ENCODE measurements at regions not wholly inside any gene's neighbourhood (a gene's known extent, or its start where the extent isn't known, plus 50 kb on each side); places are given as distances from the start of the nearest gene placed in this dataset.

GRCh38 chr21:16502273-16502672 lies 772.5 kb downstream of the USP25 start (continued):
- TF ChIP-seq ETS1 (IDR thresholded peaks at IDR 0.05): no peak
- TF ChIP-seq EZH2phosphoT487 (IDR thresholded peaks at IDR 0.05; ENCODE audit: unreplicated experiment): no peak
- no peak for TF ChIP-seq POLR2AphosphoS5 (IDR thresholded peaks at IDR 0.05; ENCODE audit: low read depth)
- no peak for TF ChIP-seq JUNB (IDR thresholded peaks at IDR 0.05; ENCODE audit: unreplicated experiment)
- no peak for TF ChIP-seq NANOG (IDR thresholded peaks at IDR 0.05; ENCODE audit: borderline replicate concordance)

- Mint-ChIP-seq H3K9me3 (no peaks in the 10 kb centered on the region), H3K27ac (no peak overlapping the region), H3K4me3 (no peak overlapping the region), H3K36me3 (ENCODE audit: low read depth) (no peaks in the 10 kb centered on the region), H3K27me3 (ENCODE audit: insufficient read depth, low read depth, poor library complexity) (no peaks in the 10 kb centered on the region), H3K4me1 (no peaks in the 10 kb centered on the region)
- H3K4me2 ChIP-seq: no peak overlapping the region
- H3K4me1 ChIP-seq (ENCODE audit: insufficient read depth): no peaks in the 10 kb centered on the region
- H3K36me3 ChIP-seq (ENCODE audit: insufficient read depth): no peaks in the 10 kb centered on the region
- TF ChIP-seq, protein P1, sequence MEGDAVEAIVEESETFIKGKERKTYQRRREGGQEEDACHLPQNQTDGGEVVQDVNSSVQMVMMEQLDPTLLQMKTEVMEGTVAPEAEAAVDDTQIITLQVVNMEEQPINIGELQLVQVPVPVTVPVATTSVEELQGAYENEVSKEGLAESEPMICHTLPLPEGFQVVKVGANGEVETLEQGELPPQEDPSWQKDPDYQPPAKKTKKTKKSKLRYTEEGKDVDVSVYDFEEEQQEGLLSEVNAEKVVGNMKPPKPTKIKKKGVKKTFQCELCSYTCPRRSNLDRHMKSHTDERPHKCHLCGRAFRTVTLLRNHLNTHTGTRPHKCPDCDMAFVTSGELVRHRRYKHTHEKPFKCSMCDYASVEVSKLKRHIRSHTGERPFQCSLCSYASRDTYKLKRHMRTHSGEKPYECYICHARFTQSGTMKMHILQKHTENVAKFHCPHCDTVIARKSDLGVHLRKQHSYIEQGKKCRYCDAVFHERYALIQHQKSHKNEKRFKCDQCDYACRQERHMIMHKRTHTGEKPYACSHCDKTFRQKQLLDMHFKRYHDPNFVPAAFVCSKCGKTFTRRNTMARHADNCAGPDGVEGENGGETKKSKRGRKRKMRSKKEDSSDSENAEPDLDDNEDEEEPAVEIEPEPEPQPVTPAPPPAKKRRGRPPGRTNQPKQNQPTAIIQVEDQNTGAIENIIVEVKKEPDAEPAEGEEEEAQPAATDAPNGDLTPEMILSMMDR (conservative IDR thresholded peaks at IDR 0.05; ENCODE audit: low read depth in 2 of 2): no peak
- TF ChIP-seq ETS1 (IDR thresholded peaks at IDR 0.05): no peak
- TF ChIP-seq JUNB (IDR thresholded peaks at IDR 0.05; ENCODE audit: unreplicated experiment): no peak
- no peak for TF ChIP-seq CREB1 (CRISPR knock-in tag; IDR thresholded peaks at IDR 0.05; ENCODE audit: low read depth)
- no peak for TF ChIP-seq NANOG (IDR thresholded peaks at IDR 0.05; ENCODE audit: borderline replicate concordance)
- no peak for TF ChIP-seq POLR2AphosphoS5 (IDR thresholded peaks at IDR 0.05; ENCODE audit: low read depth)
- no peak for TF ChIP-seq ZNF331 (CRISPR knock-in tag; IDR thresholded peaks at IDR 0.05; ENCODE audit: low read depth)
- TF ChIP-seq ZNF114 (CRISPR knock-in tag; IDR thresholded peaks at IDR 0.05): no peak
- no peak for TF ChIP-seq REST (IDR thresholded peaks at IDR 0.05; ENCODE audit: unreplicated experiment)
- TF ChIP-seq ZNF462 (CRISPR knock-in tag; IDR thresholded peaks at IDR 0.05): no peak
- H3K27ac ChIP-seq (ENCODE audit: low read depth): no peak overlapping the region
- no peak overlapping the region for H3K4me3 ChIP-seq
- no peaks in the 10 kb centered on the region for H4K20me1 ChIP-seq (replicated peaks; ENCODE audit: insufficient read depth)
- no peaks in the 10 kb centered on the region for H3K79me2 ChIP-seq (replicated peaks; ENCODE audit: insufficient read depth)
- H3F3A ChIP-seq (replicated peaks; ENCODE audit: low read depth): no peaks in the 10 kb centered on the region
- no peaks in the 10 kb centered on the region for H3K9me2 ChIP-seq (ENCODE audit: insufficient read depth)
- no peak for ATAC-seq
- H2AFZ ChIP-seq: no peak overlapping the region
- no peaks in the 10 kb centered on the region for H3K27me3 ChIP-seq (ENCODE audit: insufficient read depth)
- DNase-seq (ENCODE audit: low spot score): no peak
Measured at GRCh38 chr21:16502897-16503296, 773.1 kb downstream of the USP25 start.

Data from GM23338 (cell line).